Sigmoid colon (tissue), 4 donors: ENCODE measurements at regions not wholly inside any gene's neighbourhood (a gene's known extent, or its start where the extent isn't known, plus 50 kb on each side); places are given as distances from the start of the nearest gene placed in this dataset.
"Not testable (repeated sequence)": the region's sequence is repeated elsewhere in the genome, so short reads cannot be mapped to it uniquely, and the experiment has no call there.

Experiments used
- POLR2AphosphoS5 ChIP-seq, 4 donors: sonication (generic); formaldehyde crosslinking; IDR thresholded peaks; one replicate each; pipeline ENCODE4 v1.6.1; 2017; ENCODE audit warnings: antibody characterized with exemption in 4 of 4
- TF ChIP-seq, protein P1 (sequence below), 4 experiments: fragments of 450-650 bp in 3 of 4; fragments of 200-600 bp in 1 of 4; IDR thresholded peaks; one replicate each; pipeline ENCODE4 v1.5.1; 2016 to 2019; ENCODE audit warnings: antibody characterized with exemption in 4 of 4, mild to moderate bottlenecking in 3 of 4, moderate library complexity in 2 of 4

DNA sequence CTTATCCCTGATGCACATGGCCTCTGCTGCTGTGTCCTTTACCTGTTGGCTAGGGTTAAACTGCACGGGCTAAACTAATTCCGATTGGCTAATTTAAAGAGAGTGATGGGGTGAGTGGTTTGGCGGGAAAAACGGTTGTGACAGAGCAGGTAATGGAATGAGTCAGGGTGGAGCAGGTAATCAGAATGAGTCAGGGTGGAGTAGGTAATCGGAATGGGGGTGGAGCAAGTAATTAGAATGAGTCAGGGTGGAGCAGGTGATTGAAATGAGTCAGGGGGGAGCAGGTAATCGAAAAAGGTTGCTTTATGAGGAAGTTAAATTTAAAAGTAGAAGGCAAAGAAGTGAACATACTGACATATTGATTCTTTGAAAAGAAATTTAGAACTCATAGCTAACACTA, 185.2 kb downstream of the OTOL1 start:
- TF ChIP-seq, protein P1, sequence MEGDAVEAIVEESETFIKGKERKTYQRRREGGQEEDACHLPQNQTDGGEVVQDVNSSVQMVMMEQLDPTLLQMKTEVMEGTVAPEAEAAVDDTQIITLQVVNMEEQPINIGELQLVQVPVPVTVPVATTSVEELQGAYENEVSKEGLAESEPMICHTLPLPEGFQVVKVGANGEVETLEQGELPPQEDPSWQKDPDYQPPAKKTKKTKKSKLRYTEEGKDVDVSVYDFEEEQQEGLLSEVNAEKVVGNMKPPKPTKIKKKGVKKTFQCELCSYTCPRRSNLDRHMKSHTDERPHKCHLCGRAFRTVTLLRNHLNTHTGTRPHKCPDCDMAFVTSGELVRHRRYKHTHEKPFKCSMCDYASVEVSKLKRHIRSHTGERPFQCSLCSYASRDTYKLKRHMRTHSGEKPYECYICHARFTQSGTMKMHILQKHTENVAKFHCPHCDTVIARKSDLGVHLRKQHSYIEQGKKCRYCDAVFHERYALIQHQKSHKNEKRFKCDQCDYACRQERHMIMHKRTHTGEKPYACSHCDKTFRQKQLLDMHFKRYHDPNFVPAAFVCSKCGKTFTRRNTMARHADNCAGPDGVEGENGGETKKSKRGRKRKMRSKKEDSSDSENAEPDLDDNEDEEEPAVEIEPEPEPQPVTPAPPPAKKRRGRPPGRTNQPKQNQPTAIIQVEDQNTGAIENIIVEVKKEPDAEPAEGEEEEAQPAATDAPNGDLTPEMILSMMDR (IDR thresholded peaks at IDR 0.05), result not testable (repeated sequence)
- TF ChIP-seq POLR2AphosphoS5 (IDR thresholded peaks at IDR 0.05), result not testable (repeated sequence)
